SH-SY5Y (cell line): ENCODE measurements at regions not wholly inside any gene's neighbourhood (a gene's known extent, or its start where the extent isn't known, plus 50 kb on each side); places are given as distances from the start of the nearest gene placed in this dataset.

ENCODE experiments used
- GATA2 ChIP-seq: IDR thresholded peaks from 2 replicates; pipeline ENCODE4 v1.6.1; 2011; ENCODE audit warnings: mild to moderate bottlenecking, low read depth, low read length
- GATA3 ChIP-seq: IDR thresholded peaks from 2 replicates; pipeline ENCODE4 v1.6.1; 2011; ENCODE audit warnings: low read depth, mild to moderate bottlenecking, low read length, moderate library complexity

DNA sequence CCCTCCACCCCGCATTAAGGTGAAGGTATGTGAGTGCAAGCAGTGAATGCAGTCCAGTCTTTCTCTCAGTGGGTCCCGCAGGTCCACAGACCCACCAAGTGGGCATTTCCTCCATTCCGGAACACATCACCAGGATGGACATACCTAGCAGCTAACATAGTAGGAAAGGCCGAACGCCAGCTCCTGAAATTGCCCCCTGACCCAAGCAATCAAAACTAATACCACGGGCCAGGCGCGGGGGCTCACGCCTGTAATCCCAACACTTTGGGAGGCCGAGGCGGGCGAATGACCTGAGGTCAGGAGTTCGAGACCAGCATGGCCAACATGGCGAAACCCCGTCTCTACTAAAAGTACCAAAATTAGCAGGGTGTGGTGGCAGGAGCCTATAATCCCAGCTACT, 71.7 kb upstream of the VSTM2B start:
- no peak for TF ChIP-seq GATA2
- TF ChIP-seq GATA3 = no peak
